ENCODE measurements at regions not wholly inside any gene's neighbourhood (a gene's known extent, or its start where the extent isn't known, plus 50 kb on each side); places are given as distances from the start of the nearest gene placed in this dataset.

GRCh38 chr12:78407722-78408121 lies 456.9 kb upstream of the SYT1 start:
- Mint-ChIP-seq H3K27ac (no peak overlapping the region), H3K4me1 (no peaks in the 10 kb centered on the region), H3K27me3 (no peaks in the 10 kb centered on the region), H3K9me3 (peaks cover 0 to 4% of the 10 kb centered on the region in 2 donors), H3K4me3 (no peak overlapping the region)
- DNase-seq, result no peak
- no peak for ATAC-seq

GRCh38 chr12:78414071-78414470 lies 450.5 kb upstream of the SYT1 start:
- Mint-ChIP-seq H3K27me3 (no peaks in the 10 kb centered on the region), H3K9me3 (peaks cover 0 to 4% of the 10 kb centered on the region in 2 donors), H3K4me3 (no peak overlapping the region), H3K4me1 (no peaks in the 10 kb centered on the region), H3K27ac (no peak overlapping the region)
- ATAC-seq (no peak), DNase-seq (no peak)

GRCh38 chr12:78418919-78419318 lies 445.7 kb upstream of the SYT1 start:
- ATAC-seq, result no peak
- H3K27me3 Mint-ChIP-seq, result no peaks in the 10 kb centered on the region
- no peak for DNase-seq
- no peak overlapping the region for H3K4me3 Mint-ChIP-seq
- no peaks in the 10 kb centered on the region for H3K4me1 Mint-ChIP-seq
- H3K9me3 Mint-ChIP-seq, result peaks cover 0 to 7% of the 10 kb centered on the region in 2 donors
- no peak overlapping the region for H3K27ac Mint-ChIP-seq

DNA sequence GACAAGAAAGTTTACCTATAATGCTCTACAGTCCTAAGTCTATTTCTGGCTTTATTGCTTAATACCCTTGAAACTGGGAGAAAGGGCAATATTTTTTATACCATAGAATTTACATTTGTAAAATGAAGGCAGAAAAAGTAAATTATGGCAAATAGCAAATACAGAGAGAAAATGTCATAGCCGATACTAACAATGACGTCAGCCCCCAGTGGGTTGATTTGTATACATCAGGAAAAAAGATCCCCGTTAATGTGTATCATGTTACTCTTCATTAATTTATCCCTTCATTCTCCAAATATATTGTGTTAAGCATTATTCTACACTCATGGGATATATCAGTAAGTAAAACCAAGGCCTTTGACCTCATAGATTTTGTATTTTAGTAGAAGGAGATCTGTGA lies 445.1 kb upstream of the SYT1 start:
- H3K4me3 Mint-ChIP-seq, result no peak overlapping the region
- peak overlapping the region in 1 of 2 donors; percentile 50 for H3K27ac Mint-ChIP-seq
- H3K9me3 Mint-ChIP-seq, result peaks cover 0 to 7% of the 10 kb centered on the region in 2 donors
- H3K4me1 Mint-ChIP-seq, result no peaks in the 10 kb centered on the region
- no peak for DNase-seq
- H3K27me3 Mint-ChIP-seq, result no peaks in the 10 kb centered on the region
- ATAC-seq, result no peak

GRCh38 chr12:78420991-78421390 lies 443.6 kb upstream of the SYT1 start:
- ATAC-seq (no peak), DNase-seq (no peak)
- no peaks in the 10 kb centered on the region for H3K4me1 Mint-ChIP-seq
- H3K27me3 Mint-ChIP-seq, result no peaks in the 10 kb centered on the region
- no peak overlapping the region for H3K27ac Mint-ChIP-seq
- no peak overlapping the region for H3K4me3 Mint-ChIP-seq
- peaks cover 0 to 7% of the 10 kb centered on the region in 2 donors for H3K9me3 Mint-ChIP-seq

DNA sequence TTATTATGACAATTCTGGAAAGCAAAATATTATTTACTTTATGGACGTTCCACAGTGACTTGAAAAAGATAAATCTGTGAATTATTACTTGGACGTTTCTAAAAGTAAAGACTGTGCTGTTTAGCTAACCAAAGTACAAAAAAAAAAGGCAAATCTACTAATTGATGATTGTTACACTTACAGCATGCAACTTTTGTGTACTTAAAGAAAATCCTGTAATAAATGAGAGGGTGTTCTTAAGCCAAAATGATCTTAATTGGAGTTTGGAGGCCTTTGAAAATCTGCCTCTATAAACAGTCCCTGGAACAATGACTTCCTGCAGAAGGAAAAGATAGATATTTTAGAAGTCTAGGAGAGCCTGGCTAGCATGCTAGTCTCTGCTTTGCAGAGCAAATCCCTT lies 434.0 kb upstream of the SYT1 start:
- ATAC-seq, result no peak

GRCh38 chr12:78431931-78432330 lies 432.6 kb upstream of the SYT1 start:
- H3K9me3 Mint-ChIP-seq, result peaks cover 13 to 15% of the 10 kb centered on the region in 2 donors
- no peaks in the 10 kb centered on the region for H3K27me3 Mint-ChIP-seq
- ATAC-seq (no peak), DNase-seq (no peak)
- no peak overlapping the region for H3K4me3 Mint-ChIP-seq
- H3K27ac Mint-ChIP-seq, result no peak overlapping the region
- H3K4me1 Mint-ChIP-seq, result no peaks in the 10 kb centered on the region

More for the DNA sequence above, 434.0 kb upstream of the SYT1 start:
- Mint-ChIP-seq H3K4me1 (no peaks in the 10 kb centered on the region), H3K27ac (no peak overlapping the region), H3K4me3 (no peak overlapping the region), H3K9me3 (peaks cover 10 to 13% of the 10 kb centered on the region in 2 donors), H3K27me3 (no peaks in the 10 kb centered on the region)
- DNase-seq, result no peak

DNA sequence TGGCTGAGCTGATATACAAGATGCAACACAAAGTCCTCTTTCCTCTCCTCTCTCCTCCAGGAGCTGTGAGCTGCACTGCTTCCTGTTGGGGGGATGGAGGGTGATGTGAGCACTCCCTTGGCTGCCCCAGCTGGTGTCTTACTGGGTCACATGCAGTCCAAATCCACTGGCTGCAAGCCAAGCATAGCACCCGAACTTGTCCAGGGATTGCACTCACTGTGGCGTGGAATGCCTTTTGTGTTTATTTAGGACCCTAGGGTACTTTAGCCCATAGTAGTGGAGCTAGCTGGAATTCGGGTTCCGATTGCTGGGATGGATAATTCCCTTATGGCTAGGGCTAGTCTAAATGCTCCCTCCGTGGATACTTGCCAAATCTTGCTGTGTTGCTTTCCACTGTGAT lies 424.9 kb upstream of the SYT1 start:
- H3K4me1 Mint-ChIP-seq, result no peaks in the 10 kb centered on the region
- peaks cover 18 to 19% of the 10 kb centered on the region in 2 donors for H3K9me3 Mint-ChIP-seq
- no peak for DNase-seq
- no peak for ATAC-seq
- no peak overlapping the region for H3K4me3 Mint-ChIP-seq
- no peak overlapping the region for H3K27ac Mint-ChIP-seq
- no peaks in the 10 kb centered on the region for H3K27me3 Mint-ChIP-seq

- H3K27ac Mint-ChIP-seq, result no peak overlapping the region
- H3K9me3 Mint-ChIP-seq, result peaks cover 8 to 25% of the 10 kb centered on the region in 2 donors
- H3K4me1 Mint-ChIP-seq, result no peaks in the 10 kb centered on the region
- H3K27me3 Mint-ChIP-seq, result no peaks in the 10 kb centered on the region
- ATAC-seq, result no peak
- H3K4me3 Mint-ChIP-seq, result no peak overlapping the region
- no peak for DNase-seq
Observed at GRCh38 chr12:78441737-78442453, 422.7 kb upstream of the SYT1 start.

GRCh38 chr12:78442454-78442801 lies 422.1 kb upstream of the SYT1 start:
- Mint-ChIP-seq H3K27ac (no peak overlapping the region), H3K4me1 (no peaks in the 10 kb centered on the region), H3K27me3 (no peaks in the 10 kb centered on the region), H3K4me3 (no peak overlapping the region), H3K9me3 (peaks cover 8 to 25% of the 10 kb centered on the region in 2 donors)
- DNase-seq (no peak), ATAC-seq (no peak)

DNA sequence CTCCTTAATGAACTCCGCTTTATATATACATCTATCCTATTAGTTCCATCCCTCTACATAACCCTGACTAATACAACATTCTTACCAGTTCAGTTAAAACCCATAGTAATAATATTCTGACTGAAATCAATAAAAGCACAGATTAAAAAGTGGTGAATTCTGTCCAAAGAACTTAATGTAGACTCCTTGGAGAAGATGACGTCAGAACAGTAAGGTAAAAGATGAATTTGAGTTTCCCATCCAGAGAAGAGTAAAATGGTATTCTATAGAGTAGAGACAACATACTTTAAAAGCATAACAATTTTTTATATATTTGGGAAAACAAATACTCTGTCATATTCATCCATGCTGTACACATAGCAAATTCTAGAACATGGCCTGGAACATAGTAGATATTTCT lies 418.0 kb upstream of the SYT1 start:
- H3K27ac Mint-ChIP-seq, result no peak overlapping the region
- peaks cover 6 to 8% of the 10 kb centered on the region in 2 donors for H3K9me3 Mint-ChIP-seq
- DNase-seq, result no peak

DNA sequence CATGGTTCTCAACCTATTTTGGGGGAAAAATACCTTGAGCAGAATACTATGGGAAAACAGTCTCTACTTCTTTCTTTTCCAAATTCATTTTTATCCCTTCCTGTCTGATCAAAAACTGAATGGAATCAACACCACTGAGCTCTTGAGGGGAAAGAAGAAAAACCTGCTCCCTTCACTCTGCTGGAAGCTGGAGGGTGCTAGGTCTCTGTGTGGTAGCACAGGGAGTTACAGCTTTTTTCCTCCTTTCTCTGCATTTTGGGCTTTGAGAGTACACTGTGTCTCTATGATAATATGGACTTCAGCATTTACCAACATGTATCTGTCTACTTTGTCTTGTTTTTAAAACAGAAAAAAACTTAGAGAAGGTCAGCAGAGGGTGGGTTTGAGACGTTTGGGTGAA lies 417.2 kb upstream of the SYT1 start:
- H3K4me1 Mint-ChIP-seq, result no peaks in the 10 kb centered on the region
- peaks cover 6 to 9% of the 10 kb centered on the region in 2 donors for H3K9me3 Mint-ChIP-seq
- no peak for ATAC-seq
- H3K27ac Mint-ChIP-seq, result no peak overlapping the region
- H3K4me3 Mint-ChIP-seq, result no peak overlapping the region
- DNase-seq, result no peak
- H3K27me3 Mint-ChIP-seq, result no peaks in the 10 kb centered on the region

More for the DNA sequence above, 418.0 kb upstream of the SYT1 start:
- H3K27me3 Mint-ChIP-seq, result no peaks in the 10 kb centered on the region
- H3K4me3 Mint-ChIP-seq, result no peak overlapping the region
- no peaks in the 10 kb centered on the region for H3K4me1 Mint-ChIP-seq
- no peak for ATAC-seq

DNA sequence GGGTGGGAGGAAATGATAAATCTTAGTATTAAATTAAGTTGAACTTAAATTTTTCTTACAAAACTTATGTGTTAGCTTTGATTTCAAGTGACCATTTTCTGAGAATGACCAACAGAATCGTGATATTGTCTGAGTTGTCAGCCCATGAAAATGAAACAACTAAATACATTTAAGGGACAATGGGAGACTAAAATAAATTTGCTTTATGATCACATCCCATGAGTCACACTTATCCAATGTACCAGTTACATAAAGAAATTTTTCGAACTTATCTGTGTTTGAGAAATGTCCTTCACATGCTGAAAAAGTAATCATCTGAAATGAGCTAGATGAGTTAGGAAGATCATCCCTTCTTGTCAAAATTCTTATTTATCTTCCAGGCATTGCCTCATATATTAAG lies 415.9 kb upstream of the SYT1 start:
- H3K4me3 Mint-ChIP-seq, result no peak overlapping the region
- no peak for DNase-seq
- H3K27me3 Mint-ChIP-seq, result no peaks in the 10 kb centered on the region
- no peak for ATAC-seq
- no peaks in the 10 kb centered on the region for H3K4me1 Mint-ChIP-seq
- peaks cover 6 to 9% of the 10 kb centered on the region in 2 donors for H3K9me3 Mint-ChIP-seq
- H3K27ac Mint-ChIP-seq, result no peak overlapping the region

DNA sequence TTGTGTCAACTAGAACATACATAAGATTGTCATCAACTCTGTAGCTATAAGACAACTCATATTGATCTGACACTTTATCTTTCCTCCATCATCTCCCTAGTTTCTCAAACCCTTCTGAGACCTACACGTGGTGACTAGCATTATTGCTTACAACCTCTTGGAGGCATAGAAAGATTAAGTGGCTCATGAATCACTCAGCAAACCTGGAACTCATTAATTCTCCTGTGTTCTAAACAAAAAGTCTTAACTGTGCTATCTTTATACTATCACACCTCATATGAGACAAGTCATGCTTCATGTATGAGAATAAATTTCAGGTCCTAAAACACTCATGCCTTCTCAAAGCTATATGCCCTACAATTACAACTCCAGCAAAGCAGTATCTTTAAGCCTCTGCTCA lies 408.6 kb upstream of the SYT1 start:
- Mint-ChIP-seq H3K4me3 (no peak overlapping the region), H3K9me3 (peaks cover 13 to 14% of the 10 kb centered on the region in 2 donors), H3K27ac (no peak overlapping the region), H3K27me3 (no peaks in the 10 kb centered on the region), H3K4me1 (no peaks in the 10 kb centered on the region)
- ATAC-seq, result no peak
- DNase-seq, result no peak

GRCh38 chr12:78457938-78458337 lies 406.6 kb upstream of the SYT1 start:
- no peak for ATAC-seq

DNA sequence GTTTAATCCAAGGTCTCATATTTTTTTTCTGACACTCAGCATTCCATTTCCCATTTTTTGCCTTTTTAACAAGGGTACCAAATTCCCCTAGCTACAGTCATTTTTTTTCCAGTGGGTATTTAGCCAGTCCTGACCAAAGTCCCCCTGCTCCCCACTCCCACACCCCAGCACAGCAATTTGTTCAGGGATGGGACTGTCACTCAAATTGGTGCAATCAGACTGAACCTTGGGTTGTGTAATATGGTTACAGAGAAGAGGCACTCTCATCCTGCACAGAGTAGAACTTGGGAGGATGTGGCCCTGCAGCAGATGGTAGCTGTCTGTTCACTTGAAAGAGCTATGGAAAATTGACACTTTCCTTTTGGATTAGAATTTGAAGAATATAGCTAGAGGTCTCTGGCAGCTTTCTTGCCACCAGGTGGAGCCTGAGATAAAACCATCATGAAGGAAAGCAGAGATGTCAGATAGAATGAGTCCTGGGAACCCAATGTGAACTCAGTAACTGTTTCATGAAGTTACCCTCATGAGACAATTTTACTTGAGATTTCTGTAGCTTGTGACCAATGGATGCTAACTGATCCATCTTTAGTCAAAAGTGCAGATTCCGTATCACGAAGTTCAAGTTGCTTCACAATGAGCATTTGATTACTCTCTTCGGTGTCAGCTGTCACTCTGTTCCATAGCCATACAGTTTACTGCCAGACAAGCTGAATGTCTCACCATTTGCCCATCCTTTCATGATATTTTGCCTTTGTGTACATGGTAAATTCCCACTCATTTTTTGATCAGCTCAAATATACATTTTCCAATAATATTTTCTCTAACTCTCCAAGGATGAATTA lies 394.0 kb upstream of the SYT1 start:
- no peak for ATAC-seq

More at GRCh38 chr12:78457938-78458337, 406.6 kb upstream of the SYT1 start:
- no peak overlapping the region for H3K4me3 Mint-ChIP-seq
- DNase-seq, result no peak
- no peaks in the 10 kb centered on the region for H3K4me1 Mint-ChIP-seq
- no peaks in the 10 kb centered on the region for H3K27me3 Mint-ChIP-seq
- no peak overlapping the region for H3K27ac Mint-ChIP-seq
- peaks cover 9 to 14% of the 10 kb centered on the region in 2 donors for H3K9me3 Mint-ChIP-seq

More for the DNA sequence above, 394.0 kb upstream of the SYT1 start:
- Mint-ChIP-seq H3K9me3 (peaks cover 0 to 3% of the 10 kb centered on the region in 2 donors), H3K27me3 (no peaks in the 10 kb centered on the region), H3K4me3 (no peak overlapping the region), H3K27ac (no peak overlapping the region), H3K4me1 (no peaks in the 10 kb centered on the region)
- no peak for DNase-seq
